ENCODE measurements at regions not wholly inside any gene's neighbourhood (a gene's known extent, or its start where the extent isn't known, plus 50 kb on each side); places are given as distances from the start of the nearest gene placed in this dataset.

DNA sequence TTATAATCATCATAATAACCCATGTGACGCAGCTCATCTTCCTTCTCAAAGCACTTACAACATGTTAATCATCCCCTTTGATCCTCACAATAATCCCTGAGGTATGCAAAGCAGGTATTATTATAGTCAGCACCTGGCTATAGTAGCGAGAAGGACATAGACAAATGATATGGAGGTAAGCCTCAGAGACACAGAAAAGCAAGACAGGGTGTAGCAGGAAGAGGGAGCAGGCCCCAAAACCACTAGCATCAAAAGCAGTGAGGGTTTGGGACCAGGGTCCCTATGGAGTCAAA lies 139.2 kb upstream of the SLC30A5 start:
- DNase-seq: no peak

DNA sequence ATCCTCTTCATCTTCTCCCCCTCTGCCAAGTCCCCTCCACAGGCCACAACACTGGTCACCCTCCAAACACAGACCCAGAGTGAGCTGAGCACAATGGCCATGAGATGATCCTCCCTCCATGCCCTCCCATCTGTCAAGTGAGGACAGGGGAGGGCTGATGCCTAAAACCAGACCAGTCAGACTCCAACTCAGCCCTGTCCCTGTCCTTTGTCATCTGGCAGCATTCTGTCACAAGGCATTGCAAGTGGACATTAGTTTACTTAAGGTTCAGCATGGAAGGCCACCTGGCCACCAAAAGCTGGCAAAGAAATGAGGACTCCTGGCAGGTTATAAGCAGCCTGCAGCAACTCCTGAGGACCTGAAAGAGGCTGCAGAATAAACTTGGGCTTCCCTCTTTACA lies 136.2 kb upstream of the SLC30A5 start:
- no peak for DNase-seq

DNA sequence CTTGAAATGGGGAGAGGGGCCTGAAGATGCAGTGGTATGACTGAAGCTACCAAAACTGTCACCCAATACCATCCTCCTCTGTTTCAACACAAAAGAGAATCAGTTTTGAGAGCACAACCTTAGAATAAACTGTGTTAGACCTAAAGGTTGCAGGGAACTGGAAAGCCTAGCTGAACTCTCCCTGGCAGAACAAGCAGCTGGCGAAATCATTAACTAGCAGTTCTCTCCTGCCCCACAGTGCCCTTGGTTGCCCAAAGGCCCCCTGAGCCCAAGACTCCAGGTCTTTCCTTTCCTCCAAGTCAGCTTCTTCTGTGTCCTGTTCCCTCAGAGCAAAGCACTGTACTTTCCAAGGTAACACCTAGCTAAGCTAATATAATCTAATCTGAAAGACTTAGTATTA lies 135.4 kb upstream of the SLC30A5 start:
- DNase-seq: no peak

DNA sequence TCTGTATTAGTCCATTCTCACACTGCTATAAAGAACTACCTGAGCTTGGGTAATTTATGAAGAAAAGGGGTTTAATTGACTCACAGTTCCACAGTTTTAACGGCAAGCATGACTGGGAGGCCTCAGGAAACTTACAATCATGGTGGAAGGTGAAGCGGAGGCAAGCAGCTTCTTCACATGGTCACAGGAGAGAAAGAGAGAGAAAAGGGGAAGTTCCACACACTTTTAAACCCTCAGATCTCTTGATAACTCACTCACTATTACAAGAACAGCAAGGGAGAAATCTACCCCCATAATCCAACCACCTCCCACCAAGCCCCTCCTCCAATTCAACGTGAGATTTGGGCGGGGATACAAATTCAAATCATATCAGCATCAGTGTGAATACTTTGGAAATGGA lies 133.4 kb upstream of the SLC30A5 start:
- DNase-seq: no peak

DNA sequence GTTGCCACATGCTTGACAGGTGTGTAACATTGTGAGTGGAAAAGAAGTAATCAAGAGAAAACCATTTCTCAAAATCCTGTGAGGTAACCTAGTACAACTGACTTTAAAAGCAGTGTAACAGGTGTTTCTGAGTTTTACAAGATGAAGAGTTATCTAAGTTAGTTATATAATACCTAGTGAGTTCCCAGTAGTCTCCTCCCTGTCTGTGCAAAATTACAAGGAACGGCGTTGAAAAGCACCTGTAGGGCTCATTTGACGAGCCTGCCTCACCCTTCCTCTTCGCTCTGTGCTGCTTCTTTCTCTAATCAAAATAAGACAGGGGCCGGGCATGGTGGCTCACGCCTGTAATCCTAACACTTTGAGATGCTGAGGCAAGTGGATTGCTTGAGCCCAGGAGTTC lies 132.9 kb upstream of the SLC30A5 start:
- no peak for DNase-seq

DNA sequence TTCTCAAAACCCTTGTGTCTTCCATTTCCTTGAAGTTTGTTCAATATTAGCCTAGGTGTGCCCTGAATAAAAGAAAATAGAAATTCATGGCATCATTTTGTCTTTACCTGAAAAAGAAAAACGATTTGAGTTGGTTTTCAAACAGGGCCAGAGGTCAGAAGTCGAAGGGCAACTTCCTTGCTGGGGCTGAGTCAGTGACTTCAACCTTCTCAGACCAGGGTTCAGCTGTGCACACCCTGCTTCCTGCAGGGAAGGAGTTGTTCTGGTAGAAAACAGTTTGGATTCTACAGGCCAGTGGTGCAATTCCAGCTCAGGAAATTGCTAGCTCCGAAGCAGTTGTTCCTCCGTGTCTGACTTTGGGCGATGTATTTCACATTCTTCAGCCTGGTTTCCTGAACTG lies 132.1 kb upstream of the SLC30A5 start:
- no peak for DNase-seq

DNA sequence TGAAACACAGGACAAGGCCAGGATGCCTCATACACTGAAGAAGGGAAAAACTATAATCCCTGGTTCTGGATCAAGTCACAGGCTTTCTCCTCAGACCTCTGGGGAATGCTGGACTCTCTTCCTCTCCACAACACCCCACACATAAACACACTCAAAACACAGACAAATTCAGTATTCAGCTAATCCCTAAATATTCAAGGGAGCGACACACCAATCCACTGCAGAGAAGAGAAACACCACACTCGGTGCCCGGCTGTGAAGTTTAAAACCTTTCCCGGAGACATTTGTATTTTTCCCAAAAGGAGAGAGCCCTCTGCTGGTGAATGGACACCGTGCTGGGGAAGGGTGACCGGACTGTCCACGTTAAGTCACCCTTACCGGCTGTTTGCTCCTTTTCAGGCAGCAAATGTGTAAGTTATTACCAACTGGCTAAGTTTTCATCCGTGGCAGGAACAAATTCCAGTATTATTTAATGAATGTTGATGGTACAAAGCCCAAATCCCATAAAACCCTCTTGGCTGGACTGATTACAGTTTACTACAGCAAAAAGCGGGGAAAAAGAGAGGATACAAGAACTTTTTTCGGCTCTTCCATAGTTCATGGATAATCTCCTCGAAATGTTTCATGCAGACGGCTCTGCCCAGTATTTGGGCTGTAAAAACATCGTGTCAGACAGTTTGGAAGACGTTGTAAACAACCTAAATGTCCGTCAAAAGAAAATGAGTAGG lies 130.9 kb upstream of the SLC30A5 start:
- DNase-seq: no peak

DNA sequence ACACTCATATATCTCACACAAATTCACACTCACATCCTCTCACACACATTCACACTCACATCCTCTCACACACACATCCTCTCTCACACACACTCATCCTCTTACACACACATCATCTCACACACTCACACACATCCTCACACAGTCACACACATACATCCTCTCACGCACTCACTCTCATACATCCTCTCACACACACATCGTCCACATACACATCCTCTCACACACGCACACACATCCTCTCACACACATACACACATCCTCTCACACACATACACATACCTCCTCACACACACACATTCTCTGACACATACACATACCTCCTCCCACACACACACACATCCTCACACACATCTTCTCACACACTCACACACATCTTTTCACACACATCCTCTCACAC lies 129.1 kb upstream of the SLC30A5 start:
- no peak for DNase-seq

DNA sequence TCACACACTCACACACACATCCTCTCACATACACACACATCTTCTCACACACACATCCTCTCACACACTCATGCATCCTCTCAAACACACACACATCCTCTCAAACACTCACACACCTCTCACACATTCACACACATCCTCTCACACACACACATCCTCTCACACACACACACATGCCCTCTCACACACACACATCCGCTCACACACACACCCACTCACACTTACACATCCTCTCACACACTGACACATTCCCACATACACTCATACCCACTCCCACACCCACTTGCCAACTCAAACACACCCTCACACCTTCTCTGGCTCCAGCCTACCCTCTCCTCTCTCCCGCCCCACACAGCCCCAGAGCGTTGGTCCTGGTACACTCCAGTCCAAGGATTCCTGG lies 127.9 kb upstream of the SLC30A5 start:
- no peak for DNase-seq

DNA sequence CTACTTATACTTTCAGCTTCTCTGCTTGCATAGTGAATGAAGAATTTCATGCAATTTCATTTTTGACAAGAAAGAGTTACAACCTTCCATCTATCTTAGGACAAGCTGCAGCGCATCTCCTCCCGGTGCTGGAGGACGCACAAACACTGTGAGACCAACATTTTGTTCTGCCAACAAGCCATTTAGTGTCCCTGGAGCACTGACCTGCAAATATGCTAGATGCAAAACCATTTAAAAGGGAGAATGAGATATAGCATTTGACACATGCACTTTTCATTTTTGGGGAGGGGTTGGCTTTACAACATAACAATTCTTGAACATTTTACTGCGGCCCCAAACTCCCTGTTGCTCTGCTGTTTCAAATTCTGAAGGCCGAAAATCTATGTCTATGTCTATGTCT lies 127.2 kb upstream of the SLC30A5 start:
- DNase-seq: no peak

DNA sequence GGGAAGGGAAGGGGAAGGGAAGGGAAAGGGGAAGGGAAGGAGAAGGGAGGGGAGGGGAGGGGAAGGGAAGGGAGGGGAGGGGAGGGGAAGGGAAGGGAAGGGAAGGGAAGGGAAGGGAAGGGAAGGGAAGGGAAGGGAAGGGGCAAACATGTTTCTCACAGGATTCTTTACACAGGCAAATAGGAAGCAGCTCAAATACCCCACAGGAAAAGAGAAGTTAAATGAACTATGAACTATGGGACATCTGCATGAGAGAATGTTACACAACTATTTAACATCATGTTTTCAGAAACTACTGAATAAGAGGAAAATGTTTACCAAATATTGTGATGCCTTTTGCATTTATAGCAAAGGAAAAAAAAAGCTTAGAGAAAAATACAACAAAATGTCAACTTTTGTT lies 125.4 kb upstream of the SLC30A5 start:
- DNase-seq: no peak

DNA sequence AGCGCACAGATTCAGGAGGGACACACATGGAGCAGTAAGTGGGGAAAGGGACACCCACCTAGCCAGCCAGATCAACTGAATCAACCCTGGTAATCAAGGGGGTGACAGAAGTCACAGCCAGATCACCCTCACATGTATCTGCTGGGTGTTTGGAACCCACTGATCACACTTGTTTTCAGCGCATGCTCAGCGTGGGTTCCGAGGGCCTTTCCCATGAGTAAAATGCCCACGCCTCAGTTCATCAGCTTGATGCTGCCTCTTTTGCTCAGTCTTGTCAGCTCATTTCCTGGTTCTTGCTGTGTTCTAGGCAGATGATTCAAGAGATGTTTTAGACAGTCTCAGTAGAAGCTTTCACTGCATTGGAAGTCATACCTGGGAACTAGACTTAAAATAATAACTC lies 123.2 kb upstream of the SLC30A5 start:
- DNase-seq: no peak

DNA sequence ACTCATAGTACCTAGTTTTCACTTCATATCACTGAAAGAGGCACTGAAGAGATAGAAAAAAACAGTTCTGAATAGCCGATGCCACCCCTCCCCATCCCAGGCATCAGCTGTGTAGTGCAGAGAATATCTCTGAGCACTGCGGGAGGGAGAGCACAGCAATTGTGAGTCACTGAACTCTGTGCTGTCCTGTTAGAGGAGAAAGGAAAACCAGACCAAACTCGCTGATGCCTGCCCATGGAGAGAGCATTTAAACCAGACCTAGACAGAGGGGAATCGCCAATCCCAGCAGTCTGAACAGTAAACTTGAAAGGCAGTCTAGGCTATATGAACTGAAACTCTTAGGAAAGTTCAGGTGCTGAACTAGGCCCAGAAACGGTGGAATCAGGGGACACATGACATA lies 120.1 kb upstream of the SLC30A5 start:
- DNase-seq: no peak

DNA sequence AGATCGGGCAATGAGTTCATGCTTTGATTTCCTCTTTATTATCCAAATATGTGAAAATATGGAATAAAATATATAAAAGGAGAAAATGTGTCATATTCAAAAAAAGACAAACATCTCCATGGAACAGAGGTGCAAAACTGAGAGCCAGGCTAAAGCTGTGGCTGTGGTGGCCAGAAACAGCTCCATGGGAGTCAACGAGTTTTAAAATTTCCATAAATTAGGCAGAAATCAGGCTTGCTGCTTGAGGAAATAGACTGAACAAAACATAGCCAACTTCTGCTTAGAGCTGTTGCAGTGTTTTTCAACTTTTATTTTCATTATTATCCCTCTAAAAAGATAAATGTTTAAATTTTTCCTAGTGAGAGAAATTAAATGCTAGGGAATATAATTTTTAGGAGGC lies 110.8 kb upstream of the SLC30A5 start:
- no peak for DNase-seq

DNA sequence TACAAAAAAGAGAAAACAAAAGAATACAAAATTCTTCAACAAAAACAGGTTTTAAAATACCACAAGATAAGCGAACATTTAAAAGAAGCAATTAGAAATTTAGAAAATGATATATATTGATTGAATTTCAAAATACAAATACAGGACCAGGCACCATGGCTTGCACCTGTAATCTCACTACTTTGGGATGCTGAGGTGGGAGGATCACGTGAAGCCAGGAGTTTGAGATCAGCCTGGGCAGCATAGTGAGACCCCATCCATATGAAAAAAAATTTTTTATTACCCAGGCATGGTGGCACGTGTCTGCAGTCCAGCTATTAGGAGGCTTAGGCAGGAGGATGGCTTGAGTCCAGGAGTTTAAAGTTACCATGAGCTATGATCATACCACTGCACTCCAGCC lies 109.9 kb upstream of the SLC30A5 start:
- no peak for DNase-seq

DNA sequence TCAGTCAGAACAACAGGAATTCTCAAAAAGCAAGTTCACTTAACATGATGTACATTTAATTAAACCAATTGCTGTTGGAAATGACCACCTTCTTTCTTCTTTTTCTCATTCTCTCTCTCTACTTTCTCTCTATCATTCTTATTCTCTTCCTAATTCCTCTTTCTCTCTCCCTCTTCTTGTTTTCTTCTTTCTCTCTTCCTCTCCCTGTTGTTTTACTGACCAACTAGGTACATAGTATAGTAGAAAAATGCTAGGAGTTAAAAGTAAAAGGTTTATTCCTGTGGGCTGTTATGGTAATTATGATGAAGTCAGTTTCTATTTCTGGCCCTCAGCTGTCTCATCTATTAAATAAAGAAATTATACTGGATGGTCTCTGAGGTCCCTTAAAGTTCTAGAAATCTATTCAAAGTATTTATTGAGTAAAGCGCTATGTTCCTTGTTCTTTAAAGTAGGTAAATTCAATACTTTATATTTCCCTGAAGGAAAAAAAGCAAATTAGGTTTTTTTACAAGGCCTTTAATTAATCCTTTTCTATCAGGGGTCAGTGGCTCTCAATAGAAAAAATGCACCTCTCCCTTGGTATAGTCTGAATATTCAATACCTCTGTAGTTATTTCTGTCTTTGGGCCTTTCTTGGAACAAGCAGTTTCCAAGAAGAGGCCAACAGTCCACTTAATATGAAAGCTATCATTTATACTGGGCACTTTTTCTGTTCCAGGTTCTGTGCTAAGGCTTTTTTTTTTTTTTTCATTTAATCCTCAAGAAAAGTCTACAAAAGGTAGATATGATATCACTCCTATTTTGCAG lies 102.3 kb upstream of the SLC30A5 start:
- DNase-seq: no peak

DNA sequence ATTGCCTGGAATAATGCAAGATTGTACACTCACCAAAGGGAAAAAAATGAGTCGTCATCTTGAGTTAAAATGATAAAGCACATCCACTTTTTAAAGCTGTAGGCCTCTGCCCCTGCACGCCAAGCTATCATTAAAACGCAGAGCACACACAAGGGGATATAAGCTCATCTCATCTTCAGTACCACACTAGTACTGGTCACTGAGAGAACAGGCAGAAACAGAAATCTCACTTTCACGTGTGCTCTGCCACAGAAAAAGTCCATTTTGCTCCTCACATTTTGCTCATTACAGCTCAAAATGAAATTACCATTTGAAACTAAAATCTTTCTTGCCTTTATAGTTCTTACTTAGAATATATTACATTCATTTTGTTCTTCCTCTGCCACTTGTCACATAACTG lies 99.2 kb upstream of the SLC30A5 start:
- no peak for DNase-seq

DNA sequence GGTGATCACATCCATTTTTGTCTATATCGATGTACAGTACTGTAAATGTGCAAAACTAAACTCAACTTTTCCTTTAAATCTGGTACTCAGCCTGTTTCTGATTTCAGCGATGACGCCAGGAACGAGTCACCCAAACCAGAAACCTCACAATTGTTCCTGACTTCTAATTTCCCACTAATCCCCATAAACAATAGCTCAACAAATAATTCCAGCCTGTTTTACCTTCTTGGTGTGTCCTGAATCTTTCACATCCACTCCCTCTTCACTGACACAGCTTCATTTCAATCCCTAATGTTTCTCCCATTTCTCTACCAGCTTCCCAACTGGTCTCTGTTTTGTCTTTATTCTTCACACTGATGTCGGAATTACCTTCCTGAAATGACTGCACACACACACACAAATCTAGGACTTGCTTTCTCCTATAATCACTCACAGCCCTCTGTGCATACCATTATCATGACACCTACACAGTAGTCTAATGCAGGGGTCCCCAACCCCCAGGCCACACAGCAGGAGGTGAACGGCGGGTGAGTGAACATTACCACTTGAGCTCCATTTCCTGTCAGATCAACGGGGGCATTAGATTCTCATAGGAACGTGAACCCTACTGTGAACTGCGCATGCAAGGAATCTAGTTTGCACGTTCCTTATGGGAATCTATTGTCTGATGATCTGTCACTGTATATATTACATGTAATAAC lies 97.8 kb upstream of the SLC30A5 start:
- no peak for DNase-seq

DNA sequence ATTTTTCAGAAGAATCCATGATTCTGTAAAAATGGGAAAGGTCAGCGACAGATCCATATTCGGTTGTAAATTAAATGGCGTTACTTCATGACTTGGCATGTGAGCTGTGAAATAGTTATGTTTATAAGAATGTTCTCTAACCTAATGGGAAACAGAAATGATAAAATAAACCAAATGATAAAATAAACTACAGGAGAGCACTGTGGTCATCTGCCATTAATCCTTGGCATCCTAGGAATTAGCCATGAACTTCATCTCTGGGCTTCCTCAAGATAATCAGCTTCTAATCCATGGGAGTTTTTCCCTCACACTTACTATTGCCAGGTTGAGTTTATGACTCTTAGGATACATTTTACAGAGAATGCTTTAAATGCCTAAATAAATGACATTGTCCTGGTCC lies 94.6 kb upstream of the SLC30A5 start:
- DNase-seq: no peak

DNA sequence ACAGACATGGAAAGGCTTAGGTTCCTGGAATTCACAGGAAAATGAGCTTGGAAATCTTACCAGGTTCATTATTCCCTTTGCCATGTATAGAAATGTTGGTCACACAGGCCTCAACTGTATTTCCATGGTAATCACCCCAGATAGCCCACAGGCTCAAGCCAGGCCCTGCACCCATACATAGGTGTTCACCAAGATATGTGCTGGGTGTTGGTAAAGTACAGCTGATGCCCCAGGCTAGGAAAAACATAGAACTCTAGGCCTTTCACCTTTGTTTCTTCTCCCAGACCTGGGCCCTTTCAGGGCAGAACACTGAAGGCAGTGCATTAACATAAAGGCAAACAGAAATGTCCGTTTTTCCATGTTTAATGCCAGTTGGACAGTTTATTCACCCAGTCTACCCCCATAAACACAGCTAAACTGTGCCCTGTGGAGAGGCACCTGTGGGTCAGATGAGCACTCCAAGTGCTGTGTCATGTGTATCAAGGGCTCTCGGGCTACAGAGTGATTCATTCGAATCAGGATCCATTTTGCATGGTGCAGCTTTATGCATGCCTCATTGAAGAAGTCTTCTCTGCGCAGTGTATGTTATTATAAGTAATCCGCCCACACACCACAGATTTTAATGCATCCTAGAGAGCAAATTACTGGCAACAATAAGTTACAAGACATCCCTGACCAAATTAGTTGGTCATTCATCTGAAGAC lies 93.4 kb upstream of the SLC30A5 start:
- DNase-seq: no peak

DNA sequence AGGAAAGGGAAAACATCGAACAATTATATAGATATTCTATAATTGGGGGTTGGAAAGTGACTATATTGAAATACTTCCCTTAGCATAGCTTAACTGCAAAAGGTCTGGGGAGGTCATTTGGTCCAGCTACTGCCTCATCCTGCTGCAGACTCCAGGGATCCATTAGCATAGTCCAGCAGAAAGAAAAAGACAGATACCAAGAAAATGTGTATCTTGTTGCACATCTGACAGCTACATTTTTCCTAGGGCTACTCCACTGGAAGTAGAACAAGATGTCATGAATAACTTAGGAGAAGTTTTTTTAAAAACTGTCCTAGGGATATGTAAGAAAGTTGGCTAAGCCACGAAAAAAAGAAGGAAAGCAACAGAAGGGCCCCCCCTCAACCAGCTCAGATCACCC lies 92.9 kb upstream of the SLC30A5 start:
- DNase-seq: no peak

DNA sequence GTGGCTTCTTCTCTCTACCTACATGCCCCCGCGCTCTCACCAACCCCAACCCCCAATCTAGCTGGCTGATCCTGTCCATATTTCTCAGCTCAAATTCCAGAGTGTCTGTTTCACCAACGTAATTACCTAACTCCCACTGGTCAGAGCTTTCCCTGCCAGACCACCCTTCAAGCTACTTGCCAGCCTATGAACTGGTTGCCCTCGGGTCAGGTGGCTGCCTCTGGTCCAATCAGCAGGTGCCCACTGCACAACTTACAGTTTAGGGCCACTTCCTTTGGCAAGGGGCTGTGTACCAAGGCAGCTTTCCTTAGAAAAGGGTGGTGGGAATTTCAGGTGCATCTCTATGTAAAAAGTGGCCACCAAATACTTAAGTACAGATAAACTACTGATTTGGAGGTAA lies 92.2 kb upstream of the SLC30A5 start:
- DNase-seq: no peak

DNA sequence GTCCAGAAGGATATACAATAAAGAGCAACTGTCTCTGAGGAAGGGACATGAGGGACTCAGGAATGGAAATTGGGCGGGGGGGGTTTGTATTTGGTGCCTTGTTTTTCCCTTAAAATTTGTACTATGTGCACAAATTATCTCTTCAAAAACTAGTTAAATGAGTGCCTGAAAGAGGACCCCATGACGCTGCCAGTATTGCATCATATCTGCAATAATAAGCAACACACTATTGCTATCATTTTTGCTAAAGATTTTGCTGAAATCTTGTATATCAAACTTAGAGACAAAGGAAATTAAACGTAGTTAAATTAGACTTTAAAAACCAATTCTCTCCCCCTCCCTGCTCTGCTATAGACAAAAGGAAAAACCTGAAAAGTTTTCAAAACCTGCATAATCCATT lies 89.7 kb upstream of the SLC30A5 start:
- DNase-seq: no peak

DNA sequence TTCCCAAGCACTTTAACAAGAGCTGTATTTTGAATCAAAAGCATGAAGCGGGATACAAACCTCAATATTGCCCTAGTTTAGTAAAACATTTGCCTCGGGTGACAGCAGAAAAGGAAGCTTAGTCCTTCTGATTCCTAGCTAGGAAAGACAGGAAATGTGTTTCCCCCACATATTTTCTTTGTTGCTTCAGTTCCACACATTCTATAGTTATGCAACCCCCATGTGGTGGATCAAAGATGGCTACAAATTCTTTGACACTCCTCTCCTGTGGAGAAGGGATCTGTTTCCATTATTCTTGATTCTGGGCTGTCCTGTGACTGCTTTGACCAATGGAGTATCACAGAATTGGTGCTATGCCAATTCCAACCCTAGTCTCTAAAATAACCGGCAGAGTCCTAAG lies 89.1 kb upstream of the SLC30A5 start:
- DNase-seq: no peak

All from CD4-positive, alpha-beta T cell treated with Interleukin-10 for 1 hour (primary cell).